Stimulated activated CD8-positive, alpha-beta memory T cell treated with anti-CD3 and anti-CD28 coated beads, Interleukin-15, amount 100 ng/mL, for 48 hours (primary cell): ENCODE measurements at regions not wholly inside any gene's neighbourhood (a gene's known extent, or its start where the extent isn't known, plus 50 kb on each side); places are given as distances from the start of the nearest gene placed in this dataset.
"Not testable (repeated sequence)": the region's sequence is repeated elsewhere in the genome, so short reads cannot be mapped to it uniquely, and the experiment has no call there.

Experiments used
- DNase-seq, 2 donors: peaks; one replicate each; pipeline ENCODE4 v3.0.0-alpha.2; 2020; ENCODE audit warnings: low read depth in 2 of 2

DNA sequence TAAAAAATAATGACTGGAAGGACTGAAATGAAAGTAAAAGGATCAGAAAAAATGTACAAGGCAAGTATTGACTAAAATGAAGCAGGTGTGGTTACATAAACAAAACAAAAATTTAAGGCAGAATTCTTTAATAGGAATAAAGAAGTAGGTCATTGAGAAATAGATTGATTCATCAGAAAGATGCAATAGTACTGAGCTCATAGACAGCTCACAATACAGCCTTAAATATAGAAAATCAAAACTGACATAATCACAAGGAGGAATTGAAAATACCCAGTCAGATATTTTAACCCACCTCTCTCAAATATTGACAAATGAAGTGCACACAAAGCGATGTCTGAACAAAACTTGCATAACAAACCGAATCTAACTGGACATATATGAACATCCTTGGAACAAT, 366.8 kb upstream of the DPYD start:
- DNase-seq = no peak

DNA sequence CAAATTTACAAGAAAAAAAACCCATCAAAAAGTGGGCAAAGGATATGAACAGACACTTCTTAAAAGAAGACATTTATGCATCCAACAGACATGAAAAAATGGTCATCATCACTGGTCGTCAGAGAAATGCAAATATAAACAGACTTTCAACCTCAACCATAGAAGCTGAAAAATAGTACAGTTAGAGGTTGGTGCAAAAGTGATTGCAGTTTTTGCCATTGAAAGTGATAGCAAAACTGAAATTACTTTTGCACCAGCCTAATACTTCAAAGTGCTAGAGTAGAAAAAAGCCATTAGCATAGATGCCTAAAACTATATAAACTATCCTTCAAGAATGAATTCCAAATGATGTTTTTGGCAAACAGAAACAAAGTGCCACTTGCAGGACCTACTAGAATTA, 365.8 kb upstream of the DPYD start:
- DNase-seq = no peak

DNA sequence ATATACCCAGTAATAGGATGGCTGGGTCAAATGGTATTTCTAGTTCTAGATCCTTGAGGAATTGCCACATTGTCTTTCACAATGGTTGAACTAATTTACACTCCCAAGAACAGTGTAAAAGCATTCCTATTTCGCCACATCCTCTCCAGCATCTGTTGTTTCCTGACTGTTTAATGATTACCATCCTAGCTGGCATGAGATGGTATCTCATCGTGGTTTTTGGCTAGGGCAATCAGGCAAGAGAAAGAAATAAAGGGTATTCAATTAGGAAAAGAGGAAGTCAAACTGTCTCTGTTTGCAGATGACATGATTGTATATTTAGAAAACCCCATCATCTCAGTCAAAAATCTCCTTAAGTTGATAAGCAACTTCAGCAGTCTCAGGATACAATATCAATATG, 364.5 kb upstream of the DPYD start:
- not testable (repeated sequence) for DNase-seq

DNA sequence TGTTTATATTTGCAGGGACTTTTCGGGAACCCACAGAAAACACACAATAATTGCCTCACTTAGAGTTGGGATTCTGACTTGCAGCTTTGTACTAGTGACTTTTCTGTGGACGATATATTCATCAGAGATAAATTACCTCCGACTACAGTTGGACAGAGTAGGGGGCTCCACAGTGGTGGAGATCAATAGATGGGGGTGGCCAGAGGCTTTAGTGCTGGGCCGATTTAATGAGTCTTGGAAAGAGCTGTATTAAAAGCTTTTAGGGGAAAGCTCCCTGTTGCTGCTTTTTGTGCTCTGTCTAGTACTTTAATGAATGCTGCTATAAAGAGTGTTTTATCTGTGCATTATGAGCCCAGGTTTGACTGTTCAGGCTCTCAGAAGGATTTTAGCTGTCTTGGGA, 359.2 kb upstream of the DPYD start:
- DNase-seq = no peak

DNA sequence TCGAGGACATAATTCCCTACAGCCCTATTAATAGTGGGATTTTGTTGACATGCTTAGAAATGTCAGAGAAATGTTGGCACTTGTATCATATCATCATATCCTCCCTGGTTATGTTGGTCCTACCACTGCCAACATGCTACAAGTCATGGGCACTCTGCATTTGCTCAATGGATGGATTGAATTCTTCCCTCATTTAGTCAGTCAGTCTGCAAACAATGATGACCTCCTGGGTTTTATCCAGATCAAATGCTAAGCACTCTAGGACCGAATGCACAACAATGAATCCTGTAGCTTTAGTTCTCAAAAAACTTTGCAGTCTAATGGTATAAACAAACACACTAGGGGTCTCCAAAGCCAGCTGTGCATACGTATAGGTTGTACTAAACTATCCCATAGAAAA, 357.2 kb upstream of the DPYD start:
- no peak for DNase-seq

DNA sequence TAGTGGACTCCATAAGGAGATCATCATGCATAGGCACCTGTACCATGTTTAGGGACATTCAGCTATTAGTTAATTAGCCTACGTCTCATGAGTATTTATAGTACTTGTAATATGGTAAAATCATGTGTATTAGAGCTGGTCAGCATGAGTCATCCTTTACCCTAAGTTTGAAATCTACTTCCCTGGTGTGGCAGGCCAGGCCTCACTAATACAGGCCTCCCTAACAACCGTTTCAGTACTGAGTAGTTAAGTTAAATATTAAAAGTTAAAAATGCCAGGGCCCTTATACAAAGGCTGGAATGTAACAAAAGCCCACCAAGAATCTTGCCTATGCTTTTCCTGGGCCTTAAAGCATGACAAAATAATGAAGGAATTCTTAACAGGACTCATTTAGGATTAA, 356.3 kb upstream of the DPYD start:
- DNase-seq = no peak

DNA sequence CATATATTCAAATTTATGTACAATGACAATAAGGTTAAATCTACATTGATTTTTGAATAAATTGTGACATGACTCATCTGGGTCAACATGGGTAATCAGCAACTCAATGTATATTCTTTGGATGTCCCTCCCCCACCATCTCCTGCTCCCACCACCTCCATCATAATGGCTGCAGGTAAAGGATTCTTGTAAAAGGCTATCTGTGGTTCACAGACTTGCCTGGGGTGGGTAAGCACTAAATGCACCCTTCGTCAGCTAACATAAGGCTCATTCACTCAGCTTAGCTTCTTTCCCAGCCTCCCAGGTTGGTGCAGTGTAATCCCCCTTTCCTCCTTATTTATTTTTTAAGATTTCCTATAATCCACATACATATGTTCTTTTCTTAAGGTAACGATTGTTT, 355.7 kb upstream of the DPYD start:
- DNase-seq = no peak

DNA sequence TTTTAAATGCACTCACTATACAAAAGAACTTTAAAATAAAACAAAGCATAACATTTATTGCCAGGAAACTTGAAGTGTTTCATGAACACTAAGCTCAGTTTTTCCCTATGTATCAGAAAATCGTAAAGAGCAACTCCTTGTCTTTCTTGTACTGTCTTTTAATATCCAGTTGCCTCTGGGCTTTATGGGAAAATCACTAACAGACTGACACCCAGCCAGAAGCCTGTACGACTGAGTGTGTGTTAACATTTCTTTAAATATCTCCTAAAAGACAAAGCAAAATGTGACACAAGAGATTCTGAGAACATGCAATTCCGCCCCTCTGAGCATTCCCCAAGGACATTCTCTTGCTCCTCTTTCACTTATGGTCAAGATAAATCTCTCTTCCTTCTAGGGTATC, 347.5 kb upstream of the DPYD start:
- no peak for DNase-seq

DNA sequence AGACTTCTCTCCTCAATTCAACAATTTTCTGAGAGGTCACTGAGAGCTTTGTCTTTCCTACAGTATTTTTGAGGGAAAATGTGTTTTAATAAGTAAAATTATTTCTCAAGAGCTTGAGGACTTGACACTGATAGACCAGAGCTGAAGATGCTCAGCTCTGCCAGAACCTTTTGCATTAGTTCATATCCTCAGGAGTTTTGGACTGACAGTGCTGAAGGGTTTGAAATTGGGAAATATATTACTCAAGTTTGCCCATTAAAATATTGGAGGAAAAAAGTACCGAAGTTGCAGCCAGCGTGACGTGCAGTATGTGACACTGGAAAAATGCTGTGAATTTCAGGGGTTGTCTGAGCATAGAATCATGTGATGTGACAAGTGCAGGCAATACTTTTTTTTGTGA, 346.6 kb upstream of the DPYD start:
- DNase-seq = no peak

DNA sequence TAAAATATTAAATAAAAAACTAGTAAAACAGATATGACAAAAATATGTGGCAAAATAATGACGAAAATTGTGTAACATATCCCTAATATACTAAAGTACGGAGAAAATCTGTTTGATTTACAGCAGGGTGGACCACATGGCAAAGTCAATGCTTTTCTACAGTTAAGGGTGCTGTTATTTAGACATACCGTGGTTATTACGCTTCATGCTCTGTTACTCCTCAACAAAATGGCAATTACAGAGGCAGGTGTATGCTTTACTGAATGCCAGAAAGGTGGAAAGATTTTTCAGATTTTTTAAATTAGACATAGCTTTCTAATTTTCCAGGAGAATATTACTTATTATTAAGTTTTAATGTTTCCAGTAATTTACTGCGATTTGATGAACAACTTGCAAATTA, 343.9 kb upstream of the DPYD start:
- no peak for DNase-seq

DNA sequence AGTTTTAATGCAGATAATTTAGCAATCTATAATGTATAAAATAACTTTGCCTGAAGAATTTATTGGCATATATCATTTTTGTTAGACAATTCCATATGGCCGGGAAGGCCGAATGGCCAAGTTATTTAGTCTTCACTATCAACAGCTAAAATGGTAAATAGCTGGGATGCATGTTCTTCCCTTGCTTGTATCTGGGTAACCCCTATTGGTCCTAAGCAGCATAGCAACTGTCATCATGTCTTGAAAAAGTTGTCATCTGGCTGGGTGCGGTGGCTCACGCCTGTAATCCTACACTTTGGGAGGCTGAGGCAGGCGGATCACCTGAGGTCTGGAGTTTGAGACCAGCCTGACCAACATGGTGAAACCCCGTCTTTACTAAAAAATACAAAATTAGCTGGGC, 340.0 kb upstream of the DPYD start:
- no peak for DNase-seq

DNA sequence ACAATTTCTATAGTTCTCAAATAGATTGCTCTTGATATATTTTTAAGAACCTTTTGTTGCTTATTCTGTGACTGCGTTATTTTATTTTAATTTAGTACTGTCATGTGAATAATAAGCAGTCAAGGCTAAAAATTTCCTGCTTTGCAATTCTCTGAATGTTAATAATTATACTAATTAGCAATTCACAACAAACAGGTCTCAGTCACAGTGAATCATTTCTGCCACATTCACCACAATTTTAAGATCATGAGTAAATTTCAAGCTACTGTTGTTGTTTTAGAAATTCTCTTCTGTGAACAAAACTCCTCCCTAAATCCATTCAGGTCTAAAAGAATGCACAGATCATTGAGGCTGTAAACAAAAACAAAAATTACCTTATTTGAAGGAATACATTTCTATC, 339.6 kb upstream of the DPYD start:
- DNase-seq = no peak

DNA sequence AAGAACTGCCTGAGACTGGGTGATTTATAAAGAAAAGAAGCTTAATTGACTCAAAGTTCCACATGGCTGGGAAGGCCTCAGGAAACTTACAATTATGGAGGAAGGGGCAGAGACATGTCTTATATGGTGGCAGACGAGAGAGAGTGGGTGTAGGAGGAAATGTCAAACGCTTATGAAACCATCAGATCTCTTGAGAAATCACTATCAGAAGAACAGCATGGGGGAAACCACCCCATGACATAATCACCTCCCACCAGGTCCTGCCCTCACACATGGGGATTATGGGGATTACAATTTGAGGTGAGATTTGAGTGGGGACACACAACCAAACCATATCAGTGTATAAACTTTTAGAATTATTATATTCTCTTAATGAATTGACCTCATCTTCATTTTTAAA, 335.9 kb upstream of the DPYD start:
- no peak for DNase-seq

DNA sequence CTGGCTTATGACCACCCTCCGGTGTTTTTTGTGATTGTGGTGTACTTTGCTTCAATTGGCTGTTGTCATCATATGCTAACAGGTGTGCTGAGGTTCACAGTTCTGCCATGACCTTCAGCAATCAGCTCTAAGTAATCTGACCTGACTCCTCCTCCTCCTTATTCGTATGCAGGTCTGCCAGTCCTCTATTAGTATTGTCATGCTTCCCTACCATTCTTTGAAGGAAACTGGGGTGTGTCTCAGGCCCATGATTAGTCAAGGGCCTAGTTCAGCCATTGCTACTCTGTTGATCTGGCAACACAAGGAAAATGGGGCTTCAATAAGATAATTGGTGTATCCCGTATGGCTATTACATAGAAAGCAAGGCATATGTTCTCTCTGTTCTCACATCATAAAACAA, 332.3 kb upstream of the DPYD start:
- DNase-seq = no peak

DNA sequence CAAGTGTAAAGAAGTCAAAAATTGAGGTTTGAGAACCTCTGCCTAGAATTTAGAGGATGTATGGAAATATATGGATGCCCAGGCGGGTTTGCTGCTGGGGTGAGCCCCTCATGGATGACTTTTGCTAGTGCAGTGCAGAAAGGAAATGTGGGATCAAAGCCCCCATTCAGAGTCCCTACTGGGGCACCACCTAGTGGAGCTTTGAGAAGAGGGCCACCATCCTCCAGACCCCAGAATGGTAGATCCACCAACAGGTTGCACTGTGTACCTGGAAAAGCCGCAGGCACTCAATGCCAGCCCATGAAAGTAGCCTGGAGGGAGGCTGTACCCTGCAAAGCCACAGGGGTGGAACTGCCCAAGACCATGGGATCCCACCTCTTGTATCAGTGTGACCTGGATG, 330.7 kb upstream of the DPYD start:
- no peak for DNase-seq

DNA sequence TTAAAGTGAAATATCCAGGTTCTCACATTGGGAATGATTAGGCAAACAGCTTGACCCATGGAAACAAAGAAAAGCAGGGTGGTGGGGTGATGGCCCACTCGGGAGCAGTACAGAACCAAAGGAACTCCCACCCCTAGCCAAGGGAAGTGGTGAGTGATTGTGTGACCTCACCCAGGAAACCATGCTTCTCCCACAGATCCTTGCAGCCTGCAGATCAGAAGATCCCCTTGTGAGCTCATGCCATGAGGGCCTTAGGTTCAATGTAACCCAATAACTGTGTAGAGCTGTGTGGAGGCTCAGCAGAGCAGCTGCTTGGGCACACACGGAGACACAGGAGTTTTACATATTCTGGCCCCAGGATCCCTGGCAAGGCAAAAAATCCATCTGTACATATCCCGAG, 311.8 kb upstream of the DPYD start:
- DNase-seq = no peak

DNA sequence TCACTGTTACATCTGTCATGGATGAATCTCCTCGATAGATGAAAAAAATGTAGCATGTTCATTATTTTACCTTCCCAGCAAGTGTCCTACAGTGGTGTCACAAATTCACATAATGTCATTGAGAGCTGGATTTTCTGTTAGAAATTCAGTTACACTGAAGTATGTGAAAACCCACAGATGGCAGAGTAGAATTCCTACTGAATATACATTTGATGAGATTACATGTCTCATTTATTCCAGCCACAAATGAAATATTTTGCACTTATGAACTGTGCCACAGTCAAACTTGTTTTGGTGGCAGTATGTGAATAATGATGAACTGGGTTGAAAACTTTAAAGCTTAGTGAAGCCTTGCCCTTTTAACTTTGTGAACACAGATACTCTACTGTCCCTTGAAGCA, 301.9 kb upstream of the DPYD start:
- DNase-seq = no peak

DNA sequence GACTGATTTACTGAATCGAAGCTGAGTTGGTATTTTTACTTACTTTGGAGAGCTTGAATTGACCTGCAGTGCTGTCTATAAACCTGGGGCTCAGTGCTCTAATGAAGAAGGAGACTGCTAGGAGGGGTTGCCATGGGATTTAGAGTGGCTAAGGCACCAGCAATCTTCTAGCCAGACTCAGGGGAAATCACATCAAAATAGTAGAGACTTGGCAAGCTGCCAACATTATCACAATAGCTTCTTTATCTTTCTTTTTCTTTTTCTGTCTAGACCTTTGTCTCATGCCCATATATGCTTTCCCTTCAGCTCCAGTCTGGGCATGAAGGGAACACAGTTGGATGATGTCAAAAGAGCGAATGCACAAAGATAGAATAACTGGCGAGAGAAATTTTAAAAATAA, 301.1 kb upstream of the DPYD start:
- DNase-seq = no peak

DNA sequence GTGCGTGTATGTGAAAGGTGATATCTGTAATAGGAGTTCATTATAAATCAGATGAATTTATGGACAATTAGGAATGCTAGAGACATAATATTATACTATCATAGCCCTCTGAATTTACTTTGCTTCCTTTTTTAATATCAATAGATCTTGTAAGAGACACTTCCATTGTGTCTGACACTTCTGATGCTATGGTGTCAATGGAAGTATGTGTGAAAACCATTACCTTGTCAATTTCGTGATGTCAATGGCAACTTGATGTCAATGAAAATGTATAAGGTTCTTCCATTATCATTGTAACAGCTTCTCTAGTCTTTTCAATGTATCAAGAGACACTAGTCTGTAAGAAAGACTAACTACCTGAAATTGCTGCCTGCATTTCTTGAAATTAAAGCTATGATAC, 296.8 kb upstream of the DPYD start:
- no peak for DNase-seq

DNA sequence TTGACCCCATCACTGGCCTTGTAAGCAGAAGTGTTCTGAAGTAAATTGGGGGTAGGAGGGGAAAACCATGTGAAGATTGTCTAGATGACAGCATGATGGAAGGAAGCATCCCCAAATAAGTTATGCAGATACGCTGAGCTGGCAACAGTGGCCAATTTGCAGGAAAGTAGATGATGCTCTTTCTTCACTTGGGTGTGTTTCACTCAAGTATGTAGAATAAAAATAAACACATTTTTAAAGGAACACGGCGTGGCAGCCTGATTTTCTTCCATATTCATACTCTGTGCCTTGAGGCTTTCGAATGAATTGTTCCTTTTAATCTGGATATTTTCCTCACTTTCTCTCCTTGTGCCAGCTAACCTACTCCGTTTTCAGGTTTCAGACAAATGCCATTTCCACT, 295.5 kb upstream of the DPYD start:
- no peak for DNase-seq

DNA sequence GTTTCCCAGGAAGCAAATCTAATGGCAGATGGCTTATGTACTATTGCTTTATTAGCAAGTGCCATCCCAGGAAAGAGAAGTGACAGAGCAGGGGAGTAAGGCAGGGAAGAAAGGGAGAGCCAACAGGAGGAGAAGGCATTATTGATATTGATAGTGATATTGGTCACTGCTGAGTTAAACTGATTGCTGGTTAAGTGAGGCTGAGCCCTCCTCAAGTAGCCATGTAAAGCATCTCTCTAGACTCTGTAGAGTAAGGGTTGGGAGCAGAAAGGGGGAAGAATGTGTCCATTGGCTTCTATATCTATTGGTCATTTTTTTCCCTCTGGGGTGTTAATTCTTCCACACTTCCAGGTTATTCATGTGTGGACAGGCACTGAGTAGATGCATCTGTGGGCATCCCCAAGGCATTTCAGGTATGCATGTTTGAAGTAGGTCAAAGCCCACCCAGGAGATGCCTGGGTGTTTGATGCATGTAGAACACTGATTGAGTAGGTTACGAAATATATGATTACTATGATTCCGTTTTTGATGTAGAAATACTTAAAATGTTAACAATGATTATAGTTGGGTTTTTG, 290.5 kb upstream of the DPYD start:
- no peak for DNase-seq

DNA sequence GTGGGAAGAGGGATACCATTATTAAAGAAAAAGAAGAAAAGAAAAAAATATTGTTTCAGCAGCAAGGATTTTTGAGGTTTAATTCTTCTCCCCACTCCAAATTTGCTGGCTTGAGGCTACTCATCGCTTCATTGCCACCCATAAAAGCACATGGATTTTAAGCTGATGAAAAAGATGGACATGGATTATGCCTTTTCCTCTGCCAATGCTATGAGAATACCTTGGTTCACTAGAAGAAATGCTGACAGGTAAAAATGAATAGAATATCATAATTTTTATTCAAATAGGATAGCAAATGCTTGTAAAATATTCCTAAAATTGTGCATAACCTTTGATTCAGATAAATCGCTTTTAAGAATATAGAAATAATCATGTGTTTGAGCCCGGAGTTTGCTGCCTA, 289.7 kb upstream of the DPYD start:
- DNase-seq = no peak

DNA sequence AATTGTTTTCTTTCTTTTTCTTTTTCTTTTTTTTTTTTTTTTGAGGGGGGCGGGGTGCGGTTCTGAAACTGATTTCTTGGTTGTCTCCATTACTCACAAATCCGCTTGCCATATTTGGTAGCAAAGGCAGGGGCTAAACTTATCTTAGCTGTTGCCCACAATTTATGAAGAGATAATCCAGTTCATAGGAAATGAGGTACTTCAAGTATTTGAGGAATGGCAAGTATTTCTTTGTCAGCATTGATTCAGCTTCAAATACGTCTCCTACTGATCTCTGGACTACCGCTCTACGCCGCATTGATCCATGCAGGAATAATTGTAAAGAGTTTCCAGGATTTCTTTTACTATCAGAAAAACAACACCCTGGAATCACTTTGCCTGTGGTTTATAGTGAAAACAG, 289.2 kb upstream of the DPYD start:
- DNase-seq = no peak

DNA sequence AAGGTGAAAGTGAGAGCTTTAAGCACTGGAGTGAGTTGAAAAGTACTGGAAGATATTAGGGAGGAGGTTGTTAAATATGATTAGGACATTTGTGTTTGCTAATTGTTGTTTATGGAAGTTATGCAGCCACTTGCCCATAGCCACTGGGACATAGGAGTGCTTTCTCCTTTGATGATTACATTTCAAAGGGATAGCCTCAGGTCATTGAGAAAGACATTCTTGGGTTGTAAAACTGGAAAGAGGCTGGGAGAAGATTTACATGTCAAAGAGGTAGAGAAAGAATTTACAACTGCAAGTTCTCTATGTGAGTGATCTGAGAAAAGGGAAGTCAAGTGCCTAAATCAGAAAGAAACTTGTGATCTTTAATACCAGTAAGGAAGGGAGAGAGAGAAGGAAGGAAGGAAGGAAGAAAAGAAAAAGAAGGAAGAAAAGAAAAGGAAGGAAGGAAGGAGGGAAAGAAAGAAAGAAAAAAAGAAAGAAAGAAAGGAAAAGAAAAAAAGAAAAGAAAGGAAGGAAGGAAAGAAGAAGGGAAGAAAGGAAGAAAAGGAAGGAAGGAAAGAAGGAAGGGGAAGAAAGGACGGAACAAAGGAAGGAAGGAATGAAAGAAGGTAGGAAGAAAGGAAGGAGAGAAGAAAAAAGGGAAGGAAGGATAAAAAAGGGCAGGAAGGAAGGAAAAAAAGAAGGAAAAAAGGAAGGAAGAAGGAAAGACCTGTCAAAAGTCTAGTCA, 284.6 kb upstream of the DPYD start:
- DNase-seq = no peak
